DOHH2 (cell line): ENCODE measurements at regions not wholly inside any gene's neighbourhood (a gene's known extent, or its start where the extent isn't known, plus 50 kb on each side); places are given as distances from the start of the nearest gene placed in this dataset.

Experiments used
- EZH2phosphoT487 ChIP-seq: fragments of 200-600 bp; sonication (generic); IDR thresholded peaks from 2 replicates; pipeline ENCODE4 v1.6.1; 2017; ENCODE audit warnings: borderline replicate concordance, mild to moderate bottlenecking, antibody characterized with exemption, low read length, moderate library complexity, mixed read lengths
- TF ChIP-seq, protein P1 (sequence below): fragments of 200-600 bp; sonication (generic); IDR thresholded peaks from one replicate; pipeline ENCODE4 v1.5.1; 2014; ENCODE audit warnings: antibody characterized with exemption, mild to moderate bottlenecking, low read depth, low read length; ENCODE audit not compliant: poor library complexity, severe bottlenecking

DNA sequence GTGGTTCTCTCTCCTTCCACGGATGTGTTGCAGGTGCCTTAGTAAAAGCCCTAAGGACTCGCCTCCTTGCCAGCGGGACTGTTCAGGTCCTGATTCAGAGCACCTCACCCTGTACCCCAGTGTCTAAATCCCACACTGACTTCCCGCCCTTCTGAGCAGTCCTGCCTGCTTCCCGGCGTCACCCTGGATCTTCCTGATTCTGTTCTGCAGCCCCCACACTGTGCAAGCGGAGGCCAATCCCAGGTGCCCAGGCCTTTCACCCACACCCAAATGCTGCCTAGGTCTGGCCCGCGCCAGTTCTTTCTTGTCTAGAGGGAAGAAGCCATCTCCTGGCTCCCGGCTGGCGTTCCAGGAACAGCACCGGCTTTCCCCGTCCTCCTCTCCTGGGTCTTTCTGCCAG lies 95.9 kb upstream of the GALNT2 start:
- TF ChIP-seq, protein P1, sequence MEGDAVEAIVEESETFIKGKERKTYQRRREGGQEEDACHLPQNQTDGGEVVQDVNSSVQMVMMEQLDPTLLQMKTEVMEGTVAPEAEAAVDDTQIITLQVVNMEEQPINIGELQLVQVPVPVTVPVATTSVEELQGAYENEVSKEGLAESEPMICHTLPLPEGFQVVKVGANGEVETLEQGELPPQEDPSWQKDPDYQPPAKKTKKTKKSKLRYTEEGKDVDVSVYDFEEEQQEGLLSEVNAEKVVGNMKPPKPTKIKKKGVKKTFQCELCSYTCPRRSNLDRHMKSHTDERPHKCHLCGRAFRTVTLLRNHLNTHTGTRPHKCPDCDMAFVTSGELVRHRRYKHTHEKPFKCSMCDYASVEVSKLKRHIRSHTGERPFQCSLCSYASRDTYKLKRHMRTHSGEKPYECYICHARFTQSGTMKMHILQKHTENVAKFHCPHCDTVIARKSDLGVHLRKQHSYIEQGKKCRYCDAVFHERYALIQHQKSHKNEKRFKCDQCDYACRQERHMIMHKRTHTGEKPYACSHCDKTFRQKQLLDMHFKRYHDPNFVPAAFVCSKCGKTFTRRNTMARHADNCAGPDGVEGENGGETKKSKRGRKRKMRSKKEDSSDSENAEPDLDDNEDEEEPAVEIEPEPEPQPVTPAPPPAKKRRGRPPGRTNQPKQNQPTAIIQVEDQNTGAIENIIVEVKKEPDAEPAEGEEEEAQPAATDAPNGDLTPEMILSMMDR: no peak
- no peak for TF ChIP-seq EZH2phosphoT487
